ENCODE measurements at regions not wholly inside any gene's neighbourhood (a gene's known extent, or its start where the extent isn't known, plus 50 kb on each side); places are given as distances from the start of the nearest gene placed in this dataset.

- POLR2A ChIA-PET: no interaction called here
These were observed 540.7 kb upstream of the ID2 start for GRCh38 chr2:8141079-8141707.

DNA sequence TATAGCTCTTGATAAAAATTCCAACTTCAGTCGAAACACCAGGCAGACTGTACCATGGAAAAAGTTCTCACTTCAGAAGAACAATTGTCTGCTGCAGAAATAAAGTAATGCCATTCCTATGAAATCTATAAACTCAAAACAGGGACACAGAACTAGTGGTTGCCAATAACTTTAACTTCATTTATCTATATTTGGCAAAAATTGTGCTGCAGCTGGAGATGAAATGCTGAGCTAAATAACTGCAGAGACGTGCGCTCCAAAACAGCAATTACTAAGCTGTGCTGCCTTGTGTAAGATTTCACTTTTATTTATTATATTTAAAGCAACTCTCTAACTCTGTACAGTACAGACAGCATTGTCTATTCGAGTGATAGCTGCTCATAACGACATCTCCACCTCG is 540.1 kb upstream of the ID2 start:
- CTCF ChIA-PET: no interaction called here
- H3K27ac ChIP-seq (ENCODE audit: extremely low read depth, low read depth, low read length): no peak overlapping the region
- POLR2A ChIA-PET: no interaction called here
- no peak for TF ChIP-seq BCL6B (tag by site-specific recombination; IDR thresholded peaks at IDR 0.05)
- TF ChIP-seq ZNF629 (tag by site-specific recombination; IDR thresholded peaks at IDR 0.05): no peak
- TF ChIP-seq ZNF585B (tag by site-specific recombination; IDR thresholded peaks at IDR 0.05): no peak
- no peak for TF ChIP-seq ZNF792 (tag by site-specific recombination; IDR thresholded peaks at IDR 0.05)
- no peak for TF ChIP-seq ZNF211 (tag by site-specific recombination; IDR thresholded peaks at IDR 0.05; ENCODE audit: low read depth)
- TF ChIP-seq ZNF561 (tag by site-specific recombination; IDR thresholded peaks at IDR 0.05; ENCODE audit: borderline replicate concordance): no peak
- TF ChIP-seq ZNF560 (tag by site-specific recombination; IDR thresholded peaks at IDR 0.05; ENCODE audit: borderline replicate concordance): no peak
- TF ChIP-seq, protein P1, sequence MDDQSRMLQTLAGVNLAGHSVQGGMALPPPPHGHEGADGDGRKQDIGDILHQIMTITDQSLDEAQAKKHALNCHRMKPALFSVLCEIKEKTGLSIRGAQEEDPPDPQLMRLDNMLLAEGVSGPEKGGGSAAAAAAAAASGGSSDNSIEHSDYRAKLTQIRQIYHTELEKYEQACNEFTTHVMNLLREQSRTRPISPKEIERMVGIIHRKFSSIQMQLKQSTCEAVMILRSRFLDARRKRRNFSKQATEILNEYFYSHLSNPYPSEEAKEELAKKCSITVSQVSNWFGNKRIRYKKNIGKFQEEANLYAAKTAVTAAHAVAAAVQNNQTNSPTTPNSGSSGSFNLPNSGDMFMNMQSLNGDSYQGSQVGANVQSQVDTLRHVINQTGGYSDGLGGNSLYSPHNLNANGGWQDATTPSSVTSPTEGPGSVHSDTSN (CRISPR knock-in tag; IDR thresholded peaks at IDR 0.05): no peak
- no peak for TF ChIP-seq ZNF175 (tag by site-specific recombination; IDR thresholded peaks at IDR 0.05)
- no peak for TF ChIP-seq KLF17 (tag by site-specific recombination; IDR thresholded peaks at IDR 0.05)
- no peak for TF ChIP-seq ZNF18 (tag by site-specific recombination; IDR thresholded peaks at IDR 0.05)

More at GRCh38 chr2:8141079-8141707, 540.7 kb upstream of the ID2 start:
- Histone ChIP-seq H3K4me1 (ENCODE audit: control insufficient read depth, insufficient read depth, low read length) (no peaks in the 10 kb centered on the region), H3K27ac (ENCODE audit: extremely low read depth, low read depth, low read length) (no peak overlapping the region), H3K36me3 (ENCODE audit: control insufficient read depth in 2 of 2, insufficient read depth in 1 of 2, low read length in 2 of 2) (no peaks in the 10 kb centered on the region), H3K9me3 (ENCODE audit: control insufficient read depth, insufficient read depth, low read depth, low read length) (no peaks in the 10 kb centered on the region), H3K4me3 (ENCODE audit: low read depth, low read length) (no peak overlapping the region)
- TF ChIP-seq ZNF843 (tag by site-specific recombination; IDR thresholded peaks at IDR 0.05) (no peak), ZNF132 (tag by site-specific recombination; IDR thresholded peaks at IDR 0.05; ENCODE audit: borderline replicate concordance) (no peak), ZNF266 (tag by site-specific recombination; IDR thresholded peaks at IDR 0.05; ENCODE audit: low read depth) (no peak), ZNF175 (tag by site-specific recombination; IDR thresholded peaks at IDR 0.05) (no peak), ZBTB20 (tag by site-specific recombination; IDR thresholded peaks at IDR 0.05) (no peak), ZNF211 (tag by site-specific recombination; IDR thresholded peaks at IDR 0.05; ENCODE audit: low read depth) (no peak), ZNF19 (tag by site-specific recombination; IDR thresholded peaks at IDR 0.05; ENCODE audit: low read depth) (no peak), ZNF585B (tag by site-specific recombination; IDR thresholded peaks at IDR 0.05) (no peak), ZNF18 (tag by site-specific recombination; IDR thresholded peaks at IDR 0.05) (no peak)
- TF ChIP-seq, protein P2, sequence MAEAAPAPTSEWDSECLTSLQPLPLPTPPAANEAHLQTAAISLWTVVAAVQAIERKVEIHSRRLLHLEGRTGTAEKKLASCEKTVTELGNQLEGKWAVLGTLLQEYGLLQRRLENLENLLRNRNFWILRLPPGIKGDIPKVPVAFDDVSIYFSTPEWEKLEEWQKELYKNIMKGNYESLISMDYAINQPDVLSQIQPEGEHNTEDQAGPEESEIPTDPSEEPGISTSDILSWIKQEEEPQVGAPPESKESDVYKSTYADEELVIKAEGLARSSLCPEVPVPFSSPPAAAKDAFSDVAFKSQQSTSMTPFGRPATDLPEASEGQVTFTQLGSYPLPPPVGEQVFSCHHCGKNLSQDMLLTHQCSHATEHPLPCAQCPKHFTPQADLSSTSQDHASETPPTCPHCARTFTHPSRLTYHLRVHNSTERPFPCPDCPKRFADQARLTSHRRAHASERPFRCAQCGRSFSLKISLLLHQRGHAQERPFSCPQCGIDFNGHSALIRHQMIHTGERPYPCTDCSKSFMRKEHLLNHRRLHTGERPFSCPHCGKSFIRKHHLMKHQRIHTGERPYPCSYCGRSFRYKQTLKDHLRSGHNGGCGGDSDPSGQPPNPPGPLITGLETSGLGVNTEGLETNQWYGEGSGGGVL (tag by site-specific recombination; IDR thresholded peaks at IDR 0.05): no peak
- TF ChIP-seq, protein P3, sequence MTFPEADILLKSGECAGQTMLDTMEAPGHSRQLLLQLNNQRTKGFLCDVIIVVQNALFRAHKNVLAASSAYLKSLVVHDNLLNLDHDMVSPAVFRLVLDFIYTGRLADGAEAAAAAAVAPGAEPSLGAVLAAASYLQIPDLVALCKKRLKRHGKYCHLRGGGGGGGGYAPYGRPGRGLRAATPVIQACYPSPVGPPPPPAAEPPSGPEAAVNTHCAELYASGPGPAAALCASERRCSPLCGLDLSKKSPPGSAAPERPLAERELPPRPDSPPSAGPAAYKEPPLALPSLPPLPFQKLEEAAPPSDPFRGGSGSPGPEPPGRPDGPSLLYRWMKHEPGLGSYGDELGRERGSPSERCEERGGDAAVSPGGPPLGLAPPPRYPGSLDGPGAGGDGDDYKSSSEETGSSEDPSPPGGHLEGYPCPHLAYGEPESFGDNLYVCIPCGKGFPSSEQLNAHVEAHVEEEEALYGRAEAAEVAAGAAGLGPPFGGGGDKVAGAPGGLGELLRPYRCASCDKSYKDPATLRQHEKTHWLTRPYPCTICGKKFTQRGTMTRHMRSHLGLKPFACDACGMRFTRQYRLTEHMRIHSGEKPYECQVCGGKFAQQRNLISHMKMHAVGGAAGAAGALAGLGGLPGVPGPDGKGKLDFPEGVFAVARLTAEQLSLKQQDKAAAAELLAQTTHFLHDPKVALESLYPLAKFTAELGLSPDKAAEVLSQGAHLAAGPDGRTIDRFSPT (tag by site-specific recombination; IDR thresholded peaks at IDR 0.05): no peak
- TF ChIP-seq, protein P4, sequence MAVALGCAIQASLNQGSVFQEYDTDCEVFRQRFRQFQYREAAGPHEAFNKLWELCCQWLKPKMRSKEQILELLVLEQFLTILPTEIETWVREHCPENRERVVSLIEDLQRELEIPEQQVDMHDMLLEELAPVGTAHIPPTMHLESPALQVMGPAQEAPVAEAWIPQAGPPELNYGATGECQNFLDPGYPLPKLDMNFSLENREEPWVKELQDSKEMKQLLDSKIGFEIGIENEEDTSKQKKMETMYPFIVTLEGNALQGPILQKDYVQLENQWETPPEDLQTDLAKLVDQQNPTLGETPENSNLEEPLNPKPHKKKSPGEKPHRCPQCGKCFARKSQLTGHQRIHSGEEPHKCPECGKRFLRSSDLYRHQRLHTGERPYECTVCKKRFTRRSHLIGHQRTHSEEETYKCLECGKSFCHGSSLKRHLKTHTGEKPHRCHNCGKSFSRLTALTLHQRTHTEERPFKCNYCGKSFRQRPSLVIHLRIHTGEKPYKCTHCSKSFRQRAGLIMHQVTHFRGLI (tag by site-specific recombination; IDR thresholded peaks at IDR 0.05): no peak
- CTCF ChIA-PET: no interaction called here

More for the DNA sequence above, 540.1 kb upstream of the ID2 start:
- Histone ChIP-seq H3K4me1 (ENCODE audit: control insufficient read depth, insufficient read depth, low read length) (no peaks in the 10 kb centered on the region), H3K36me3 (ENCODE audit: control insufficient read depth in 2 of 2, insufficient read depth in 1 of 2, low read length in 2 of 2) (no peaks in the 10 kb centered on the region), H3K9me3 (ENCODE audit: control insufficient read depth, insufficient read depth, low read depth, low read length) (no peaks in the 10 kb centered on the region), H3K4me3 (ENCODE audit: low read depth, low read length) (no peak overlapping the region)
